Naive thymus-derived CD4-positive, alpha-beta T cell (primary cell): ENCODE measurements at regions not wholly inside any gene's neighbourhood (a gene's known extent, or its start where the extent isn't known, plus 50 kb on each side); places are given as distances from the start of the nearest gene placed in this dataset.

Source experiments
- ATAC-seq: fragments of 150-1000 bp; cut with Tn5 transposase; 2 replicates; pipeline ENCODE4 v1.10.0; 2021; ENCODE audit warnings: mild to moderate bottlenecking, moderate library complexity
- CTCF ChIA-PET: fragments of 350-600 bp; sonication (Branson Sonifier 250); formaldehyde crosslinking; loops from one replicate; lab custom pipeline; 2021; ENCODE audit warnings: antibody characterized with exemption; lab: Charles Lee
- POLR2A ChIA-PET: fragments of 350-600 bp; sonication (Branson Sonifier 250); formaldehyde crosslinking; loops from one replicate; lab custom pipeline; 2021; ENCODE audit warnings: antibody characterized with exemption, inconsistent platforms; lab: Charles Lee
- DNase-seq, 9 donors: peaks; one replicate each; pipeline versions ENCODE4 v3.0.0 to v3.0.0-alpha.2; 2020 to 2022; ENCODE audit warnings: mixed read lengths in 1 of 9
- H3K27ac ChIP-seq: one replicate; pipeline ENCODE4 v1.7.0; 2013; ENCODE audit warnings: mild to moderate bottlenecking, low read depth, low read length, moderate library complexity
- H3K27me3 ChIP-seq, 2 donors: one replicate each; pipeline ENCODE4 v1.7.0; 2013; ENCODE audit warnings: low read length in 2 of 2, mild to moderate bottlenecking in 2 of 2, moderate library complexity in 2 of 2; ENCODE audit not compliant: control insufficient read depth in 2 of 2, insufficient read depth in 2 of 2
- H3K36me3 ChIP-seq, 3 experiments: 1 replicate in 2 of 3; 2 replicates in 1 of 3; pipeline ENCODE4 v1.7.0; 2013; ENCODE audit warnings: low read length in 3 of 3, mild to moderate bottlenecking in 3 of 3, moderate library complexity in 1 of 3; ENCODE audit not compliant: insufficient read depth in 3 of 3, control insufficient read depth in 2 of 3
- H3K4me1 ChIP-seq, 2 donors: one replicate each; pipeline ENCODE4 v1.7.0; 2013; ENCODE audit warnings: low read length in 2 of 2, mild to moderate bottlenecking in 2 of 2, moderate library complexity in 1 of 2; ENCODE audit not compliant: control insufficient read depth in 2 of 2, insufficient read depth in 2 of 2
- H3K4me3 ChIP-seq: 2 replicates; pipeline ENCODE4 v1.7.0; 2013; ENCODE audit warnings: mild to moderate bottlenecking, low read length
- H3K9me3 ChIP-seq, 3 experiments: 1 replicate in 2 of 3; 2 replicates in 1 of 3; pipeline ENCODE4 v1.7.0; 2013; ENCODE audit warnings: low read length in 3 of 3; ENCODE audit not compliant: control insufficient read depth in 2 of 3
- H3K27ac Mint-ChIP-seq, 9 donors: one replicate each; pipeline ENCODE4 v1.8.0; 2020 to 2022; ENCODE audit warnings: mixed read lengths in 9 of 9, mild to moderate bottlenecking in 8 of 9, moderate library complexity in 5 of 9, inconsistent platforms in 2 of 9
- H3K27me3 Mint-ChIP-seq, 5 donors: one replicate each; pipeline ENCODE4 v1.8.0; 2021 to 2022; ENCODE audit warnings: mixed read lengths in 5 of 5, mild to moderate bottlenecking in 1 of 5
- H3K36me3 Mint-ChIP-seq, 5 donors: one replicate each; pipeline ENCODE4 v1.8.0; 2020 to 2022; ENCODE audit warnings: mixed read lengths in 5 of 5, mild to moderate bottlenecking in 3 of 5, inconsistent platforms in 1 of 5
- H3K4me1 Mint-ChIP-seq, 7 donors: one replicate each; pipeline ENCODE4 v1.8.0; 2020 to 2022; ENCODE audit warnings: mixed read lengths in 7 of 7, mild to moderate bottlenecking in 3 of 7, inconsistent platforms in 1 of 7
- H3K4me3 Mint-ChIP-seq, 10 donors: one replicate each; pipeline ENCODE4 v1.8.0; 2020 to 2022; ENCODE audit warnings: mild to moderate bottlenecking in 10 of 10, mixed read lengths in 10 of 10, moderate library complexity in 6 of 10, inconsistent platforms in 2 of 10
- H3K9me3 Mint-ChIP-seq, 11 donors: one replicate each; pipeline ENCODE4 v1.8.0; 2020 to 2022; ENCODE audit warnings: mixed read lengths in 11 of 11, mild to moderate bottlenecking in 4 of 11, inconsistent platforms in 1 of 11, moderate library complexity in 1 of 11
- intact Hi-C, 2 donors: fragments of 100-400 bp; cut with micrococcal nuclease; formaldehyde crosslinking; loops; one replicate each; pipeline ENCODE4 v1.15.1; 2023

DNA sequence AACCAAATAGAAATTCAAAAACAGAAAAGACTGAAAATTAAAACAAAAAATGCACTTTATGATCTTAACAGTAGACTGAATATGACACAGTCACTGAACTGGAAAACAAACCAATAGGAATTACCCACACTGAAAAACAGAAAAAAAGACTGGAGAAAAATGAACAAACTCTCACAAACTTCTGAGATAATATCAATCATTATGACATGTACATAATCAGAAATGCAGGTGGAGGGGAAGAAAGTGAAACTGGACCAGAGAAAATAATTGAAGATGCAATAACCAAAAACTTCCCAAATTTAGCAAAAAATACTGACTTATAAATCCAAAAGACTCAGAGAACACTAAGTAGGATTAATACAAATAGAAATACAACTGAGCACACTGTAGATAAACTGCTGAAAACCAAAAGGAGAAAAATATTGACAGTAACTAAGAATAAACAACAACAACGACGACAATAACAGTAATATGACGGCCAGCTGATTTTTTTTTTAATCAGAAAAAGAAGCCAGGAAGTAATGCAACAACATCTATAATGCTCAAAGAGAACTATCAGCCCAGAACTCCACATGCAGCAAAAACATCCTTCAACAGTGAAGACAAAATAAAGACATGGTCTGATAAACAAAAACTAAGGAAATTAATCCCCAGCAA lies 108.1 kb downstream of the ZFAND4 start:
- Mint-ChIP-seq H3K9me3 (no peaks in the 10 kb centered on the region), H3K27me3 (peaks cover 0 to 2% (median 0%) of the 10 kb centered on the region in 5 donors), H3K4me3 (peak overlapping the region in 2 of 10 donors; percentile 24 to 36), H3K4me1 (peaks cover 8 to 65% (median 56%) of the 10 kb centered on the region in 7 donors), H3K36me3 (peaks cover 0 to 28% (median 5%) of the 10 kb centered on the region in 5 donors), H3K27ac (peak overlapping the region in 3 of 9 donors; percentile 6 to 45 (median 26))
- ChIA-PET CTCF (no interaction called here), POLR2A (no interaction called here)
- no peaks in the 10 kb centered on the region for H3K9me3 ChIP-seq
- no peak overlapping the region for H3K4me3 ChIP-seq
- intact Hi-C loops = no loop called here
- no peaks in the 10 kb centered on the region for H3K27me3 ChIP-seq
- no peaks in the 10 kb centered on the region for H3K4me1 ChIP-seq
- no peak overlapping the region for H3K27ac ChIP-seq
- DNase-seq (no peak), ATAC-seq (no peak)
- H3K36me3 ChIP-seq = no peaks in the 10 kb centered on the region

DNA sequence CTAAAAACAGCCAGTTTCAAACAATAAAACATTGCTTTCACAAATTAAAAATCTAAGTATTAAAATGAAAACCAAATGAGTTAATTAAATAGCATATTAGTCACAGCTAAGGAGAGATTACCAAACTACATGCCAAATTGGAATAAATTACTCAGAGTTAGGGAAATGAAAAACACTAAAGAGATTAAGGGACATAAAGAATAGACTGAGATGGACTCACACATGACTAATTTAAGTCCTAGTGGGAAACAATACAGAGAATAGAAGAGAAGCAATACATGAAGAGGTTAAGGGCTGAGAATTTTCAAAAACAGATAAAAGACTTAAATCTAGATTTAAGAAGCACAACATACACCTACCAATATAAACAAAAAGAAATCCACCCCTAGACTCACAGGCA lies 110.6 kb downstream of the ZFAND4 start:
- Mint-ChIP-seq H3K27ac (no peak overlapping the region), H3K36me3 (peaks cover 0 to 17% (median 7%) of the 10 kb centered on the region in 5 donors), H3K9me3 (peaks cover 0 to 7% (median 0%) of the 10 kb centered on the region in 11 donors), H3K4me3 (peak overlapping the region in 1 of 10 donors; percentile 21), H3K27me3 (no peaks in the 10 kb centered on the region), H3K4me1 (peaks cover 23 to 82% (median 58%) of the 10 kb centered on the region in 7 donors)
- POLR2A ChIA-PET = interaction anchor here (0.7 kb wide), 1 partner anchor 30 kb away, joined by 3 read pairs; no protein-coding TSS in a partner anchor
- DNase-seq = no peak
- Histone ChIP-seq H3K4me1 (peaks cover 13% of the 10 kb centered on the region in 2 donors), H3K9me3 (no peaks in the 10 kb centered on the region), H3K27ac (no peak overlapping the region), H3K27me3 (no peaks in the 10 kb centered on the region), H3K4me3 (no peak overlapping the region), H3K36me3 (no peaks in the 10 kb centered on the region)
- intact Hi-C loops = no loop called here
- CTCF ChIA-PET = no interaction called here
- ATAC-seq = no peak

GRCh38 chr10:45560262-45560661 lies 112.3 kb downstream of the ZFAND4 start:
- intact Hi-C loops = no loop called here

DNA sequence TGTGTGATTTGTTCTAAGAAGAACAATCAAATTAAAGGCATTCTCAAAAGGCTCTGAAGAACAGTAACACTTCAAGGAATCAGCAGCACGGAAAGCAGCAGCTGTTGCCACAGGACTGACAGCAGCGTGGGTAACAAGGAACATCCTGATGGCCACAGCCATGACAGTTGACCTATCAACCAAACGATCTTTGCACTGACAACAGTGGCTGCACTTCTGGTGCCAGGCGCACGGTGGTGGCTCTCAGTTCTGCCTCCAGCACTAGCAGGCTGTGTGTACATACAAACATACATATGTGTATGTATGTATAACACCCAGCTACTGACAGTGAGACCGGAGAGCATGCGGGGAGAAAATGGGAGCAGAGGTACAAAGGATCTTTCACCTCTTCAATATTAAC lies 114.1 kb downstream of the ZFAND4 start:
- ChIA-PET POLR2A (no interaction called here), CTCF (no interaction called here)
- peaks cover 13% of the 10 kb centered on the region in 2 donors for H3K4me1 ChIP-seq
- no peak overlapping the region for H3K4me3 ChIP-seq
- no peak for ATAC-seq
- Mint-ChIP-seq H3K4me3 (peak overlapping the region; percentile 8 to 73 (median 48)), H3K27ac (peak overlapping the region; percentile 9 to 87 (median 60)), H3K4me1 (peaks cover 24 to 68% (median 52%) of the 10 kb centered on the region in 7 donors), H3K36me3 (peaks cover 0 to 18% (median 7%) of the 10 kb centered on the region in 5 donors), H3K9me3 (peaks cover 0 to 7% (median 0%) of the 10 kb centered on the region in 11 donors), H3K27me3 (no peaks in the 10 kb centered on the region)
- no peaks in the 10 kb centered on the region for H3K27me3 ChIP-seq
- H3K9me3 ChIP-seq = no peaks in the 10 kb centered on the region
- no peak overlapping the region for H3K27ac ChIP-seq
- intact Hi-C loops = no loop called here
- no peak for DNase-seq
- no peaks in the 10 kb centered on the region for H3K36me3 ChIP-seq

More at GRCh38 chr10:45560262-45560661, 112.3 kb downstream of the ZFAND4 start:
- ChIA-PET CTCF (no interaction called here), POLR2A (no interaction called here)
- Mint-ChIP-seq H3K27ac (no peak overlapping the region), H3K27me3 (no peaks in the 10 kb centered on the region), H3K9me3 (peaks cover 0 to 7% (median 0%) of the 10 kb centered on the region in 11 donors), H3K4me3 (no peak overlapping the region), H3K36me3 (peaks cover 0 to 17% (median 7%) of the 10 kb centered on the region in 5 donors), H3K4me1 (peaks cover 25 to 80% (median 63%) of the 10 kb centered on the region in 7 donors)
- peaks cover 13% of the 10 kb centered on the region in 2 donors for H3K4me1 ChIP-seq
- no peaks in the 10 kb centered on the region for H3K36me3 ChIP-seq
- DNase-seq (no peak), ATAC-seq (no peak)
- no peaks in the 10 kb centered on the region for H3K27me3 ChIP-seq
- H3K4me3 ChIP-seq = no peak overlapping the region
- H3K9me3 ChIP-seq = no peaks in the 10 kb centered on the region
- H3K27ac ChIP-seq = no peak overlapping the region

DNA sequence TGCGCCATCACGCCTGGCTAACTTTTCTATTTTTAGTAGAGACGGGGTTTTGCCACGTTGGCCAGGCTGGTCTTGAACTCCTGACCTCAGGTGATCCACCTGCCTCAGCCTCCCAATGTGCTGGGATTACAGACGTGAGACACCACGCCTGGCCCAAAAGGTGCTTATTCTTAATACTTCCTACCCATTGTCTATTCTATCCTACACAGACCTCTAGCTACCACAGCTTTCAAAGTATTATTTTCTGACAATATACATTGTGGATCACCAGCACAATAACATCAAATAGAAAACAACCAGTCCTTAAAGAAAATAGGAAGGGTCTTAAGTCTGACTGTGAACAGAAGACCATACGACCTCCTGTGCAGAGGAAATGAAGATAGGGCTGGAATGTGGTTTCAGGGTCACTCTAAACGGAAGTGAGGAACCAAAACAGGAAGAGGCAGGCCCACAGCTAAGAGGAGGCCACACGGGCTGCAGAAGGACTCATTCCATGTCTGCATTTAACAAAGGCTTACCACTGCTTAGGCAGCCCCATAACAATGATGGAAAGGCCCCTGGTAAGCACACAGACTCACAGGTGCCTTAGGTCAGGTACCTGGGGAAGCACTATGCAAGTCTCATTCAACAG lies 115.2 kb downstream of the ZFAND4 start:
- H3K27me3 Mint-ChIP-seq = no peaks in the 10 kb centered on the region
- peaks cover 0 to 21% (median 7%) of the 10 kb centered on the region in 5 donors for H3K36me3 Mint-ChIP-seq
- peak overlapping the region; percentile 12 to 88 (median 39) for H3K27ac Mint-ChIP-seq
- DNase-seq (peak in 1 of 9 donors; percentile 3), ATAC-seq (peak; percentile 84)
- Histone ChIP-seq H3K4me3 (no peak overlapping the region), H3K27me3 (no peaks in the 10 kb centered on the region), H3K9me3 (no peaks in the 10 kb centered on the region), H3K27ac (no peak overlapping the region), H3K4me1 (peaks cover 13% of the 10 kb centered on the region in 2 donors), H3K36me3 (no peaks in the 10 kb centered on the region)
- intact Hi-C loops = no loop called here
- peaks cover 0 to 7% (median 0%) of the 10 kb centered on the region in 11 donors for H3K9me3 Mint-ChIP-seq
- peak overlapping the region; percentile 30 to 79 (median 66) for H3K4me3 Mint-ChIP-seq
- ChIA-PET POLR2A (interaction anchor here (0.6 kb wide), 1 partner anchor 11 kb away, joined by 3 read pairs; no protein-coding TSS in a partner anchor), CTCF (no interaction called here)
- peaks cover 26 to 63% (median 50%) of the 10 kb centered on the region in 7 donors for H3K4me1 Mint-ChIP-seq

- Mint-ChIP-seq H3K9me3 (peaks cover 0 to 7% (median 0%) of the 10 kb centered on the region in 11 donors), H3K27ac (peak overlapping the region in 1 of 9 donors; percentile 28), H3K4me1 (peaks cover 23 to 54% (median 44%) of the 10 kb centered on the region in 7 donors), H3K36me3 (peaks cover 0 to 25% (median 7%) of the 10 kb centered on the region in 5 donors), H3K4me3 (no peak overlapping the region), H3K27me3 (no peaks in the 10 kb centered on the region)
- POLR2A ChIA-PET = no interaction called here
- no peaks in the 10 kb centered on the region for H3K27me3 ChIP-seq
- DNase-seq (no peak), ATAC-seq (no peak)
- no peaks in the 10 kb centered on the region for H3K9me3 ChIP-seq
- no peaks in the 10 kb centered on the region for H3K36me3 ChIP-seq
- peaks cover 13% of the 10 kb centered on the region in 2 donors for H3K4me1 ChIP-seq
- CTCF ChIA-PET = no interaction called here
- intact Hi-C loops = no loop called here
- H3K27ac ChIP-seq = no peak overlapping the region
- no peak overlapping the region for H3K4me3 ChIP-seq
Measured at GRCh38 chr10:45555795-45556194, 116.8 kb downstream of the ZFAND4 start.
